Mesodermal cell (in vitro differentiated cells): ENCODE measurements at regions not wholly inside any gene's neighbourhood (a gene's known extent, or its start where the extent isn't known, plus 50 kb on each side); places are given as distances from the start of the nearest gene placed in this dataset.

Source experiments
- H3K27ac ChIP-seq: 2 replicates; pipeline ENCODE4 v1.7.0; 2013; ENCODE audit warnings: mild to moderate bottlenecking, low read depth, low read length, moderate library complexity; ENCODE audit not compliant: severe bottlenecking
- H3K36me3 ChIP-seq: 2 replicates; pipeline ENCODE4 v1.7.1; 2013; ENCODE audit warnings: mild to moderate bottlenecking, low read length, moderate library complexity; ENCODE audit not compliant: control insufficient read depth, insufficient read depth
- H3K4me1 ChIP-seq: one replicate; pipeline ENCODE4 v1.7.1; 2013; ENCODE audit warnings: mild to moderate bottlenecking, low read length; ENCODE audit not compliant: insufficient read depth, control insufficient read depth, poor library complexity, severe bottlenecking
- H3K4me3 ChIP-seq: 2 replicates; pipeline ENCODE4 v1.7.0; 2013; ENCODE audit warnings: low read length, control low read depth, mild to moderate bottlenecking; ENCODE audit not compliant: insufficient read depth, poor library complexity, severe bottlenecking; ENCODE audit errors: extremely low read depth
- H3K9me3 ChIP-seq: 2 replicates; pipeline ENCODE4 v1.7.1; 2013; ENCODE audit warnings: mild to moderate bottlenecking, low read length, moderate library complexity; ENCODE audit not compliant: control insufficient read depth
- WGBS, 2 experiments: methylation state at CpG; one replicate each; pipeline ENCODE4 v1.1.5; 2013; ENCODE audit warnings: missing lambda C conversion rate in 2 of 2; ENCODE audit not compliant: insufficient coverage in 2 of 2; 5-methylcytosine and 5-hydroxymethylcytosine counted together

- H3K4me1 ChIP-seq = peaks cover 3% of the 10 kb centered on the region
- no peaks in the 10 kb centered on the region for H3K36me3 ChIP-seq
- no peak overlapping the region for H3K27ac ChIP-seq
- H3K4me3 ChIP-seq = no peak overlapping the region
- H3K9me3 ChIP-seq = peaks cover 14% of the 10 kb centered on the region
- WGBS, 2 experiments = 69 to 72% methylated on average over 2 to 5 of the region's 5 CpGs
These were observed 104.5 kb downstream of the NGF start for GRCh38 chr1:115233598-115233997.

- H3K4me1 ChIP-seq = no peaks in the 10 kb centered on the region
- no peaks in the 10 kb centered on the region for H3K9me3 ChIP-seq
- no peak overlapping the region for H3K4me3 ChIP-seq
- WGBS, 2 experiments = 82 to 94% methylated on average over 3 of the region's 3 CpGs
- no peaks in the 10 kb centered on the region for H3K36me3 ChIP-seq
- H3K27ac ChIP-seq = no peak overlapping the region
These were observed 107.8 kb downstream of the NGF start for GRCh38 chr1:115230281-115230680.

GRCh38 chr1:115229016-115229415 is 109.0 kb downstream of the NGF start:
- no peak overlapping the region for H3K4me3 ChIP-seq
- WGBS, 2 experiments = 100% methylated on average over 1 of the region's 1 CpG; no CpG with 5 or more reads in 1 of the 2 experiments
- no peaks in the 10 kb centered on the region for H3K4me1 ChIP-seq
- H3K9me3 ChIP-seq = no peaks in the 10 kb centered on the region
- no peaks in the 10 kb centered on the region for H3K36me3 ChIP-seq
- H3K27ac ChIP-seq = no peak overlapping the region

GRCh38 chr1:115228191-115228590 is 109.9 kb downstream of the NGF start:
- Histone ChIP-seq H3K9me3 (no peaks in the 10 kb centered on the region), H3K4me1 (no peaks in the 10 kb centered on the region), H3K4me3 (no peak overlapping the region), H3K27ac (no peak overlapping the region), H3K36me3 (no peaks in the 10 kb centered on the region)
- 82 to 88% methylated on average over 4 of the region's 4 CpGs for WGBS, 2 experiments

GRCh38 chr1:115227346-115228082 is 110.5 kb downstream of the NGF start:
- no peaks in the 10 kb centered on the region for H3K4me1 ChIP-seq
- H3K36me3 ChIP-seq = no peaks in the 10 kb centered on the region
- WGBS, 2 experiments = 90 to 96% methylated on average over 7 of the region's 8 CpGs
- no peaks in the 10 kb centered on the region for H3K9me3 ChIP-seq
- no peak overlapping the region for H3K27ac ChIP-seq
- H3K4me3 ChIP-seq = no peak overlapping the region

GRCh38 chr1:115225993-115226685 is 111.9 kb downstream of the NGF start:
- 91 to 94% methylated on average over 7 to 9 of the region's 11 CpGs for WGBS, 2 experiments
- Histone ChIP-seq H3K27ac (no peak overlapping the region), H3K4me3 (no peak overlapping the region), H3K9me3 (no peaks in the 10 kb centered on the region), H3K36me3 (no peaks in the 10 kb centered on the region), H3K4me1 (no peaks in the 10 kb centered on the region)

GRCh38 chr1:115224636-115225035 is 113.4 kb downstream of the NGF start:
- Histone ChIP-seq H3K4me1 (peaks cover 10% of the 10 kb centered on the region), H3K36me3 (no peaks in the 10 kb centered on the region), H3K4me3 (no peak overlapping the region), H3K9me3 (no peaks in the 10 kb centered on the region), H3K27ac (no peak overlapping the region)
- 83 to 85% methylated on average over 1 of the region's 2 CpGs for WGBS, 2 experiments

- Histone ChIP-seq H3K36me3 (no peaks in the 10 kb centered on the region), H3K27ac (no peak overlapping the region), H3K4me1 (peaks cover 19% of the 10 kb centered on the region), H3K4me3 (no peak overlapping the region), H3K9me3 (no peaks in the 10 kb centered on the region)
- 88 to 100% methylated on average over 1 to 2 of the region's 3 CpGs for WGBS, 2 experiments
These were observed 115.2 kb downstream of the NGF start for GRCh38 chr1:115222616-115223402.

GRCh38 chr1:115220340-115221270 is 117.4 kb downstream of the NGF start:
- Histone ChIP-seq H3K4me3 (no peak overlapping the region), H3K36me3 (no peaks in the 10 kb centered on the region), H3K27ac (no peak overlapping the region), H3K4me1 (peaks cover 33% of the 10 kb centered on the region), H3K9me3 (no peaks in the 10 kb centered on the region)
- WGBS, 2 experiments = 80 to 85% methylated on average over 14 of the region's 17 CpGs

- no peaks in the 10 kb centered on the region for H3K36me3 ChIP-seq
- H3K4me3 ChIP-seq = no peak overlapping the region
- H3K4me1 ChIP-seq = peaks cover 33% of the 10 kb centered on the region
- WGBS, 2 experiments = 77 to 78% methylated on average over 5 to 6 of the region's 6 CpGs
- H3K27ac ChIP-seq = no peak overlapping the region
- no peaks in the 10 kb centered on the region for H3K9me3 ChIP-seq
These were observed 118.1 kb downstream of the NGF start for GRCh38 chr1:115219927-115220326.
